HG02973 (cell line): ENCODE measurements at regions not wholly inside any gene's neighbourhood (a gene's known extent, or its start where the extent isn't known, plus 50 kb on each side); places are given as distances from the start of the nearest gene placed in this dataset.

ENCODE experiments used
- ATAC-seq: cut with Tn5 transposase; IDR thresholded peaks from one replicate; pipeline ENCODE4 v1.9.1; 2021; ENCODE audit warnings: moderate library complexity; ENCODE audit not compliant: unreplicated experiment

GRCh38 chr3:23740517-23740965 is 65.2 kb upstream of the UBE2E1 start:
- peak; percentile 94 for ATAC-seq

DNA sequence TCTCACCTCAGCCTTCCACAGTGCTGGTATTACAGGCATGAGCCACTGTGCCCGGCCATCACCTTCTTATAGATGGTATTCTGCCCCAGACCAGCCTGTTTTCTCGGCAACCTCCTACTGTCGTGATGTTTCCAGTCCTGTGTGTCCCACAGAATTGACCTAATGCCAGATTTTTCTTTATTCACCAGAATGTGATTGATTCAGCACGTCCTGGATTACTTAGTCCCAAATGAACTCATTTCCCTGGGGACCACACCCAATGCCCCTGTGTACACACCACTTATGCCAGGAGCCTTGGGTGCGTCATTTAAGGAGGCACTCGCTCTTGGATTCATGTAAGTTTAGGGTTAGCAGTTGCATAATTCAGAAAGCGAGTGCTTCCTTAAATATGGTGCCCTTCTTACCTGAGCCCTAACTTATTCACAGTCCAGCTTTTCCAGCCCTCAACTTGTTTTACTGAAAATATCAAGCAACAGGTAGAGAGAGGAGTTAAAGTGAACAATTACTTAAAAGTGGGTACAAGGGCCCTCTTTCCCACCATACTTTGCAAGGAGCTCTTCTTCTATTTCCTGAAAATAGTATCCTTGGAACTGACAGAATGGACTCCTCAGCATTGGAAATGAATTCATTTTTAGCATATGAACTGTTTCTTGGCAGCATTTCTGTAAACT is 64.6 kb upstream of the UBE2E1 start:
- ATAC-seq: no peak

DNA sequence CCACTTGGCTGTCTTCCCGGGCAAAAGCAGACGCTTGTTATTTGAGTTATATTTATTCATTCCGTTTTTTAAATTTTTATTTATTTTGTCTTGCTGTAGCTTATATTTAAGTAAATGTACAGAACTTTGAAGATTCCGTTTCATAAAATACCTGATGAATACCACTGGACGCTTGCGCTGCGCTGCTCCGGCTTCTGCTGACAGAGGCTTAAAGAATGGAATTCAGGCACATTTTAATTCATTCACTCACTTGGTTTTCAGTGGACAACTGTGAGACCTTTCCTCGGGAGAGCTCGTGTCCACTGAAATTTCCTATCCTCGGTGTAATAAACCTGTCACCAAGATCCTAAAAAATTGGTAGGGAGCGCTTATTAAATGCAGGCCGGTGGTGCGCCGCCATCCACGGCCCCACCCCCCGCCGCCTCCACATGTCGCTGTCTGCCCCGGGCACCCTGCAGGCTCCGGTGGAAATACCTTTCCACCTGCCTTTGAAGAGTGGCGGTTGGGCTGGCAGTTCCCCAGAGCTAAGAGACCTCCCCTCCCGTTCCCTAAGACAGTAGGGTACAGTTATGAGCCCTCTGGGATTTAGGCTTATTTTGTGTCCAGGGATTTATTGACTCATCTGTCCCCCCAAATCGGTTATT is 62.5 kb upstream of the UBE2E1 start:
- no peak for ATAC-seq

DNA sequence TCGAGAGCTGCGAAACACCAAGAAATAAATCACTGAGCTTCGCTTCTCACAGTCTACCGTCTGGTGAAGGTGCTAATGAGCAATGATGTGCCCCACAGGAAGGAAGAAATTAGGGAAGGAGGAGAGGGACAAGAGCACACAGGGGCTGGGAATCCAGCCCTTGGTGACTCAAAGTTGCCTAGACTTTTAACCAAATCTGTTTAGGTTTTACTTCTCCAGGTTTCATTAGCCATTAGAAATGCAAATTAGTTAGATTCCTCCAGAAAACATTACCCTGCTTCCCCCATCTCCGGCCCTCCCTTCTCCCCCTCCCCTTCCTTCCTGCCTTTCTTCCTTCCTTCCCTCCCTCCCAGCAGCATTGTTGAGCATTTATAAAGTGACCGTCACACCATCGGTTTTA is 59.3 kb upstream of the UBE2E1 start:
- ATAC-seq: no peak

DNA sequence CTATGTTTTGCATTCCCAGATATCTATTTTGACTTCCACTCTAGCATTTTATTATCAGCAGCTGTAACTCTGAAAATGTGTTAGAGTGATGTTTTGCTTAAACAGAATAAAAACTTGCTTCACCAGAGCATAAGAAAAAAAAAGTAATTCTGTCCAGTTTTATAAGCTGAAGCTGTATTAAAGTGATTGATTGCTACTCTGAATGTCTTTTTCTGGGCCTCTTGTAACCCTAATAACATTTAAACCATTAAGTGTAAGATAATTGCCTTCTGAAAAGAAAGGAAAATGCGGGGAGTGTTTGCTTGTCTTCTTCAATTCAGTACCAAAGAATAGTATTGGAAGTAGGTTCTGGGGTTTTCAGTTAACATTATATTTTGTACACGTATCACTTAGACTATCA is 57.9 kb upstream of the UBE2E1 start:
- ATAC-seq: no peak

GRCh38 chr3:23748398-23749110 is 57.2 kb upstream of the UBE2E1 start:
- ATAC-seq: peak; percentile 45

GRCh38 chr3:23749609-23750008 is 56.1 kb upstream of the UBE2E1 start:
- no peak for ATAC-seq

- no peak for ATAC-seq
Observed at GRCh38 chr3:23750573-23751210, 55.1 kb upstream of the UBE2E1 start.

DNA sequence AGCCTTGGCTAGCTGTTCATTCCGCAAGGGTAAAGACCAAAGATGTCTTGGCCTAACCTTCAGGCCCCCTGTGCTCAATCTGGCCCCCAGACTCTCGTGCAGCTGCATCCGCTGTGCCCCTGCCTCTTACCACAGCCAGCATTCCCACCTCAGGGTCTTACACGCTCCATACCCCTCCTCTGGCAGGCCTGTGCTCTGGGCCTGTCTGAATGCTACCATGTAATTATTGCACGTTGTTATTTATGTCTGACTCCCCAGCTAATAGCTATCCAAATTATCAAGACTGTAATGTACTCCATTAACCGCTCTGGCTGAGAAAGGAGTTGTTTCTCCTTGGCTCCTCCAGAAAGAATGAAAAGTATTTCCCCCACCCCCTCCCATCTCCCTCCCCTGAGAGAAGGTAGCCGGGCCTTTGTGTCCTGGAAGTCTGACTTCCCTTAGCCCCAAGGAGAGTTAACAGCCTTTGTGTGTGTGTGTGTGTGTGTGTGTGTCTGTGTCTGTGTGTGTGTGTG is 54.5 kb upstream of the UBE2E1 start:
- ATAC-seq: no peak

GRCh38 chr3:23752126-23752525 is 53.6 kb upstream of the UBE2E1 start:
- no peak for ATAC-seq

GRCh38 chr3:23754215-23754614 is 51.5 kb upstream of the UBE2E1 start:
- ATAC-seq: no peak
